NCI-H146 treated with DMSO at 0.1 percent for 48 hours (cell line): ENCODE measurements at regions not wholly inside any gene's neighbourhood (a gene's known extent, or its start where the extent isn't known, plus 50 kb on each side); places are given as distances from the start of the nearest gene placed in this dataset.

Experiments
- DNase-seq: peaks from one replicate; lab custom pipeline; 2025; ENCODE audit not compliant: unreplicated experiment; lab: John Stamatoyannopoulos, UW

- DNase-seq: no peak
These were observed 268.3 kb upstream of the SHH start for GRCh38 chr7:156080596-156080995.

- DNase-seq: no peak
These were observed 267.8 kb upstream of the SHH start for GRCh38 chr7:156080046-156080445.

- no peak for DNase-seq
These were observed 266.9 kb upstream of the SHH start for GRCh38 chr7:156079156-156079555.

- DNase-seq: no peak
These were observed 262.8 kb upstream of the SHH start for GRCh38 chr7:156074982-156075615.

GRCh38 chr7:156074084-156074483, 261.8 kb upstream of the SHH start:
- no peak for DNase-seq

GRCh38 chr7:156073366-156074052, 261.2 kb upstream of the SHH start:
- no peak for DNase-seq

GRCh38 chr7:156071612-156072011, 259.3 kb upstream of the SHH start:
- no peak for DNase-seq

GRCh38 chr7:156069891-156070290, 257.6 kb upstream of the SHH start:
- DNase-seq: no peak

GRCh38 chr7:156067156-156067555, 254.9 kb upstream of the SHH start:
- no peak for DNase-seq

- no peak for DNase-seq
These were observed 253.1 kb upstream of the SHH start for GRCh38 chr7:156065400-156065799.

- DNase-seq: no peak
These were observed 252.7 kb upstream of the SHH start for GRCh38 chr7:156064971-156065386.

GRCh38 chr7:156063241-156063810, 251.1 kb upstream of the SHH start:
- DNase-seq: no peak

- DNase-seq: no peak
These were observed 250.0 kb upstream of the SHH start for GRCh38 chr7:156062286-156062685.

GRCh38 chr7:156061689-156062255, 249.5 kb upstream of the SHH start:
- DNase-seq: no peak

- no peak for DNase-seq
These were observed 248.7 kb upstream of the SHH start for GRCh38 chr7:156060925-156061324.

- no peak for DNase-seq
These were observed 247.1 kb upstream of the SHH start for GRCh38 chr7:156059369-156059768.

GRCh38 chr7:156058248-156058647, 246.0 kb upstream of the SHH start:
- no peak for DNase-seq

- DNase-seq: no peak
These were observed 244.3 kb upstream of the SHH start for GRCh38 chr7:156056534-156056933.

GRCh38 chr7:156055206-156055822, 243.1 kb upstream of the SHH start:
- DNase-seq: no peak

- no peak for DNase-seq
These were observed 239.6 kb upstream of the SHH start for GRCh38 chr7:156051884-156052283.

GRCh38 chr7:156050636-156051569, 238.6 kb upstream of the SHH start:
- DNase-seq: no peak
